Tibial nerve (tissue), 3 donors: ENCODE measurements at regions not wholly inside any gene's neighbourhood (a gene's known extent, or its start where the extent isn't known, plus 50 kb on each side); places are given as distances from the start of the nearest gene placed in this dataset.

ENCODE experiments used
- POLR2A ChIP-seq, 2 donors: fragments of 450-650 bp; IDR thresholded peaks; one replicate each; pipeline ENCODE4 v1.6.1; 2017; ENCODE audit warnings: antibody characterized with exemption in 2 of 2, mild to moderate bottlenecking in 2 of 2, moderate library complexity in 2 of 2
- TF ChIP-seq, protein P1 (sequence below), 5 experiments: fragments of 200-600 bp in 3 of 5; fragments of 450-650 bp in 2 of 5; sonication (generic) in 3 of 5; IDR thresholded peaks; one replicate each; pipeline ENCODE4 v1.5.1; 2016 to 2019; ENCODE audit warnings: antibody characterized with exemption in 5 of 5, mild to moderate bottlenecking in 3 of 5, moderate library complexity in 2 of 5

DNA sequence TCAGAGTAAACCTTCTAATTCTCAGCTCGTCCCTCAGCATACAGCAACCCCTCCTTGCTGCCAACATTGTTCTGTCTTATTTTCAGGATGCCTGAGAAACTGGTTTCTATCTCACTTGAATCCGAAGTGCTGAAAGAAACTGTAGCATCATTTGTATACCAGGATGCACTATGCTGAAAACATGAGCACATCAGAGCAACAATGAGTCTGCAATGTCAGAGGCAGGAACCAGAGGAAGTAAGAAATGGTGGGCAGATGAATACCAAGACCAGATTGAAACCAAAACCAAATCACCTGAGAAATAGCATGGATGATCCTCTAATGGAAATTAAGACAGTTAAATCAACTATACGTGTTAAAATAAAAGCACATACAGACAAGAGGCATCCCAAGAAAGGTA is 257.0 kb downstream of the KDM5D start:
- TF ChIP-seq, protein P1, sequence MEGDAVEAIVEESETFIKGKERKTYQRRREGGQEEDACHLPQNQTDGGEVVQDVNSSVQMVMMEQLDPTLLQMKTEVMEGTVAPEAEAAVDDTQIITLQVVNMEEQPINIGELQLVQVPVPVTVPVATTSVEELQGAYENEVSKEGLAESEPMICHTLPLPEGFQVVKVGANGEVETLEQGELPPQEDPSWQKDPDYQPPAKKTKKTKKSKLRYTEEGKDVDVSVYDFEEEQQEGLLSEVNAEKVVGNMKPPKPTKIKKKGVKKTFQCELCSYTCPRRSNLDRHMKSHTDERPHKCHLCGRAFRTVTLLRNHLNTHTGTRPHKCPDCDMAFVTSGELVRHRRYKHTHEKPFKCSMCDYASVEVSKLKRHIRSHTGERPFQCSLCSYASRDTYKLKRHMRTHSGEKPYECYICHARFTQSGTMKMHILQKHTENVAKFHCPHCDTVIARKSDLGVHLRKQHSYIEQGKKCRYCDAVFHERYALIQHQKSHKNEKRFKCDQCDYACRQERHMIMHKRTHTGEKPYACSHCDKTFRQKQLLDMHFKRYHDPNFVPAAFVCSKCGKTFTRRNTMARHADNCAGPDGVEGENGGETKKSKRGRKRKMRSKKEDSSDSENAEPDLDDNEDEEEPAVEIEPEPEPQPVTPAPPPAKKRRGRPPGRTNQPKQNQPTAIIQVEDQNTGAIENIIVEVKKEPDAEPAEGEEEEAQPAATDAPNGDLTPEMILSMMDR (IDR thresholded peaks at IDR 0.05) = no peak
- TF ChIP-seq POLR2A (IDR thresholded peaks at IDR 0.05) = no peak
